HG03159 (cell line): ENCODE measurements at regions not wholly inside any gene's neighbourhood (a gene's known extent, or its start where the extent isn't known, plus 50 kb on each side); places are given as distances from the start of the nearest gene placed in this dataset.

Experiments
- ATAC-seq: cut with Tn5 transposase; IDR thresholded peaks from one replicate; pipeline ENCODE4 v1.9.1; 2021; ENCODE audit warnings: mild to moderate bottlenecking, moderate library complexity; ENCODE audit not compliant: unreplicated experiment

GRCh38 chr13:104869501-104869900, 1666.0 kb downstream of the EFNB2 start:
- no peak for ATAC-seq

GRCh38 chr13:104868806-104869205, 1666.7 kb downstream of the EFNB2 start:
- no peak for ATAC-seq

GRCh38 chr13:104855581-104855980, 1679.9 kb downstream of the EFNB2 start:
- ATAC-seq, result no peak

- no peak for ATAC-seq
Measured at GRCh38 chr13:104854698-104855097, 1680.8 kb downstream of the EFNB2 start.

- ATAC-seq, result no peak
Measured at GRCh38 chr13:104854007-104854406, 1681.5 kb downstream of the EFNB2 start.

DNA sequence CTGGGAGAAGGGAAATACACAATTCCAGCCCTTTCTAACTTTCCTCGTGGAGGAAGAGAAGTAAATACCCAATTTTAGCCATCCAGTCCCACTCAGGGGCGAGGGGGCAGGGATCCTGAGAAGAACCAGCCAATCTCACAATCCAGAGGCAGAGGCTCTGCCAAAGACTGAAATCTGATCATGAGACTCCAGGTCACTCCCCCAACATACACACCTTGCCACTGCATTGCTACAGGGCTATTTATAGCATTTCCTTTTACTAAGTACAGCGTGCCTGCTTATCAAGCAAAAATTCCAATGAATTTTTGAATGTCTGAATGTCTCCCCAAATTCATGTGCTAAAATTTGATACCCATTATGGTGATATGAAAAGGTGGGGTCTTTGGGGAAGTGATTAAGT, 1687.5 kb downstream of the EFNB2 start:
- no peak for ATAC-seq

- no peak for ATAC-seq
Measured at GRCh38 chr13:104843401-104843800, 1692.1 kb downstream of the EFNB2 start.

GRCh38 chr13:104841110-104841509, 1694.4 kb downstream of the EFNB2 start:
- ATAC-seq, result no peak

- ATAC-seq, result no peak
Measured at GRCh38 chr13:104837756-104838155, 1697.7 kb downstream of the EFNB2 start.

GRCh38 chr13:104833221-104833620, 1702.2 kb downstream of the EFNB2 start:
- ATAC-seq, result no peak

DNA sequence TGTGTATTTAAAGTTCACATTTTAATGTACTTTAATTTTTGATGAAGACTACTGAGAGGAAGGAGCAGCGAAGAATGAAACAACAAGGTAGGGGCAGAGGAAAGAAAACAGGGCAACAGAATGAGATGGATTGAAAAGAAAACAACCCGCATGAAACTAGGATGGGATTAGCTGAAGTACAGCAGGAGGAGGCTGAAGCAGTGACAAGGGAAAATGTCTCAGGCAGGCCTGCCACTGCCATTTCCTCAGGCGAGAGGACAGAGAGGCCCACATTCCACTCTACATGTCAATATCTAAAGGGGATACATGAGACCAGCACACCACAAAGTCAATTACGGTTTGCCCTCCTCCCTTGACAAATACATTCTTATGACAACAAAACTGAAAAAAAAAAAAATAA, 1703.2 kb downstream of the EFNB2 start:
- ATAC-seq, result no peak

GRCh38 chr13:104831831-104832230, 1703.6 kb downstream of the EFNB2 start:
- no peak for ATAC-seq

- ATAC-seq, result no peak
Measured at GRCh38 chr13:104823709-104824108, 1711.8 kb downstream of the EFNB2 start.

- no peak for ATAC-seq
Measured at GRCh38 chr13:104823071-104823470, 1712.4 kb downstream of the EFNB2 start.

GRCh38 chr13:104817271-104817670, 1718.2 kb downstream of the EFNB2 start:
- no peak for ATAC-seq

DNA sequence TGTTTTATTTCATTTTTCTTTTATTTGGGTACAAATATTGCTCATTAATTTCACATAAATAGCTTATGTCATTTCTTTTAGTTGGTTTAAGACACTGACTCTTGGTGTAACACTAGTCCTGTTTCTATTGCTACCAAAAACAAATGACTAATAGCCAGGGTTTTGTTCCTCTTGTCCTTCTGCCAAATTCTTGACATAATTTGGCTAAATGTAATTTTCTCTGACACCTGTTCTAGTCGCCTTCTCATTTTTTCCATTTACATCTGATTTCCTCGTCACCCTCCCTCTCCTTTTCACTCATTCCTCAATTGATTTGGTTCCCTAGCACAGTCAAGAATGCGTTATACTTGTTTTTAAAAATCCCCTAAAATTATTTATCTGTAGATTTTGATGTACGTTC, 1718.7 kb downstream of the EFNB2 start:
- ATAC-seq, result no peak

GRCh38 chr13:104810242-104810641, 1725.2 kb downstream of the EFNB2 start:
- ATAC-seq, result no peak

GRCh38 chr13:104809483-104809882, 1726.0 kb downstream of the EFNB2 start:
- ATAC-seq, result no peak

DNA sequence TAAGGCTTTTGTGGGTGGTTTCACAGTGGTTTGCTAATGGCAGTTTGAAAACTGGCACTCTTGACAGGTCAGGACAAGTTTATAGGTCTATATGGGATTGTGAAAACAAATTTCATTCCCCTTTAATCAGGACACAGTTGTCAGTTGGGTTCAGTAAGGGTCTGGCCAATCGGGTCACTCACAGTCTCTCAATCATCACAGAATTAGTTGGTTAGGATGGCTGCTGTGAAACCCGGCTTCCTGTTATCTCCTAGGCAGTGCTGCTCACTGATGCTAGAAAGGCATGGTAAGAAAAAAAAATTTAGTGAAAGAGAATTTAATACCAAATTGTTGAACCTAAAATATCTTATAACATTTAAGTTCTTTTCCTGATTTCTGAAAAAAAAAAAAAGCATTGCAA, 1730.1 kb downstream of the EFNB2 start:
- ATAC-seq, result no peak

DNA sequence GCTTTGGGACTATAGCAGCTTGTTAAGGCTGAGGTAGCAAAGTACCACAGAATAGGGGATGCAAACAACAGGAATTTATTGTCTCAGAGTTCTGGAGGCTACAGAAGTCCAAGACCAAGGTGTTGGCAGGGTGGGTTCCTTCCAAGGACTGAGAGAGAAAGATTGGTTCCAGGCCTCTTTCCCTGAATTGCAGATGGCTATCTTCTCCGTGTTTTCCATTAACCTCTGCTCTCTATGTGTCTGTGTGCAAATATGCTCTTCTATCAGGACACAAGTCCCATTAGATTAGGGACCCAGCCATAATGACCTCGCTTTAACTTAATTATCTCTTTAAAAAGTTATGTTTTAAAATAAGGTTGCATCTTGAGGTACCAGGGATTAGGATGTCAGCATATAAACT, 1732.9 kb upstream of the SLC10A2 start:
- ATAC-seq, result no peak

GRCh38 chr13:104798486-104798885, 1732.3 kb upstream of the SLC10A2 start:
- ATAC-seq, result no peak

DNA sequence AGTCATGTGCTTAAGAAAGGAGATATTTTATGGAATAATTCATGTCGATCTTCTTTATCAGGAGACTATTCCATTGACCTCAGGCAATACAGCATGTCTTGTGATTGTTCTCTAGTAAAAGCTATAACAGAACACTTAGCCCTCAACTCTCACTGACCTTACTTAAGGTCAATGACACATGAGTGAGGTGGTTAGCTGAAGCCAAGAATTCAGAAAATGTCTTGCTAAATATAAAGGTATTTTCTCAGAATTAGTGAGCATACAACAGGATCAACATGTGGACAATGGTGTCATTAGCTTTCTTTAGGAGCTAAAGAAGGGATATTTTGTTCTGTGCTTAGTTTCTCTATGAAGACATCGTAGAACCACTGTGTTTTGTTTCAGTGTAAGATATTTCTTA, 1730.4 kb upstream of the SLC10A2 start:
- ATAC-seq, result no peak

DNA sequence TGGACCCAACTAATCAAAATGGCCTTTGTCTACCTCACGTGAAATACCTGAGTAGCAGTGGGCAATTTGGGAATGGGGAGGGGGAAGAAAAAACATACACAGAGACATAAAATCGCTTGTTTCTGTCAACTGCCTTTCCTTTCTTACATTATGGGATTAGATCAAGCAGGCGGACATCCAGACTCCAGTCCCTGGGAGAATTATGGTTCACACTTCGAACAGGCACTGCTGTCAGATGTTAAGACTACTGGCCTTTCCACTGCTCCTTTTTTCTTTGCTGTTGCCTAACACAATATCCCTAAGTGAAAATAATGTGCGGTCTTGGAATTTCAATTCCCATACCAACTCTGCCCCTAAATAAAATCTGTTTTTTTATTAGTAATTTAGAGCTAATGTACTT, 1719.7 kb upstream of the SLC10A2 start:
- no peak for ATAC-seq

DNA sequence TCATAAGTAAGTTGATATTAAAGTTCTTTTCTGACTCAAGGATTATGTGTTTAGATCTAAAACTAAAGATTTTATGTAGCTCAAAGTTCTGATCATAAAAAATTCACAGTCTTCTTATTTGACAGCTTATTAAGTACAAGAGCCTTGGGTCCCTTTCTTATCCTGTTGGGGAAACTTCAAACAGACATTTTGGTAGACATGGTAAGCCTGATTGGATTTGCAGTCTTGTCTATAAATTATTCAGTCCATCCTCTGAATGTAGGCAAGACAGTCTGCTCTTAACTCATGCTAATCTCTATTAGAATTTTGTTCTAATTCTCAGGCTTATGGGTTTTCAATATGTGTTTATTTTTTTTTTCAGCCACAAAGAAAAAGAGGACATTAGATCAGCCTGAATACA, 1718.7 kb upstream of the SLC10A2 start:
- ATAC-seq, result no peak
